ENCODE measurements at regions not wholly inside any gene's neighbourhood (a gene's known extent, or its start where the extent isn't known, plus 50 kb on each side); places are given as distances from the start of the nearest gene placed in this dataset.
"Not testable (repeated sequence)": the region's sequence is repeated elsewhere in the genome, so short reads cannot be mapped to it uniquely, and the experiment has no call there.

GRCh38 chr17:16866436-16866835 is 105.5 kb downstream of the TNFRSF13B start:
- H3K27ac ChIP-seq = no peak overlapping the region
- DNase-seq (ENCODE audit: low spot score) = no peak
- TF ChIP-seq, protein P1, sequence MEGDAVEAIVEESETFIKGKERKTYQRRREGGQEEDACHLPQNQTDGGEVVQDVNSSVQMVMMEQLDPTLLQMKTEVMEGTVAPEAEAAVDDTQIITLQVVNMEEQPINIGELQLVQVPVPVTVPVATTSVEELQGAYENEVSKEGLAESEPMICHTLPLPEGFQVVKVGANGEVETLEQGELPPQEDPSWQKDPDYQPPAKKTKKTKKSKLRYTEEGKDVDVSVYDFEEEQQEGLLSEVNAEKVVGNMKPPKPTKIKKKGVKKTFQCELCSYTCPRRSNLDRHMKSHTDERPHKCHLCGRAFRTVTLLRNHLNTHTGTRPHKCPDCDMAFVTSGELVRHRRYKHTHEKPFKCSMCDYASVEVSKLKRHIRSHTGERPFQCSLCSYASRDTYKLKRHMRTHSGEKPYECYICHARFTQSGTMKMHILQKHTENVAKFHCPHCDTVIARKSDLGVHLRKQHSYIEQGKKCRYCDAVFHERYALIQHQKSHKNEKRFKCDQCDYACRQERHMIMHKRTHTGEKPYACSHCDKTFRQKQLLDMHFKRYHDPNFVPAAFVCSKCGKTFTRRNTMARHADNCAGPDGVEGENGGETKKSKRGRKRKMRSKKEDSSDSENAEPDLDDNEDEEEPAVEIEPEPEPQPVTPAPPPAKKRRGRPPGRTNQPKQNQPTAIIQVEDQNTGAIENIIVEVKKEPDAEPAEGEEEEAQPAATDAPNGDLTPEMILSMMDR (conservative IDR thresholded peaks at IDR 0.05; ENCODE audit: low read depth) = no peak
- CTCF ChIA-PET = no interaction called here
- POLR2A ChIA-PET (ENCODE audit: low non-redundant PET) = no interaction called here

GRCh38 chr17:16865704-16866103 is 106.2 kb downstream of the TNFRSF13B start:
- POLR2A ChIA-PET (ENCODE audit: low non-redundant PET); DNase-seq (ENCODE audit: low spot score); H3K27ac ChIP-seq; CTCF ChIA-PET: not testable (repeated sequence)

- CTCF ChIA-PET; H3K27ac ChIP-seq; DNase-seq (ENCODE audit: low spot score); POLR2A ChIA-PET (ENCODE audit: low non-redundant PET): not testable (repeated sequence)
Measured at GRCh38 chr17:16865077-16865613, 106.8 kb downstream of the TNFRSF13B start.

DNA sequence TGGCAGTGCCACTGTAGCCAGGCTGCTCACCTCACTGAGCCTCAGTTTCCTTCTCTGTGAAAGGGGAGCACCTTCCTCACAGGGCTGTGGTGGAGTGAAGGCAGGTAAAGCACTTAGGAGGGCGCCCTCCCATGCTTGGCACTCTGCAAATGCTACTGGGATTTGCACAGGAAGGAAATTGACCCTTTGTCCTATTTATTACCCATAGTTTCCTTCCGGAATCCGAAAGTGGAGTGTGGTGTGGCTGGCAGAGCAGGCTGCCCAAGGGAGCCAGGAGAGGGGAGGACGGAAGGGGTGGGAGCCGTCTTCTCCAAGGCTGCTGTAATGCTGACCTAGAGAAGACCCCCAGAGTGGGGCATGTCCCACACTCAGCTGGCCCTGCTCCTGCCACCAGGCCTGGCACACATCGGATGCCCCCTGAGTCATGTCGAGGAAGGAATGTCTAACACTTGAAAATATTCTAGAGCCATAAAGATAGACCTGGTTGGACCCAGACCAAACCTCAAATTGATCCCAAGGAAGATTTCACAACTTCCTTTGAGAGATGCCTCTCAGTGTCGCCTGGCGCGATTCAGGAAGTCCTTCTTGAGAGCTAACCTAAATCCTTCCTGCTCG is 107.3 kb downstream of the TNFRSF13B start:
- POLR2A ChIA-PET (ENCODE audit: low non-redundant PET); DNase-seq (ENCODE audit: low spot score); H3K27ac ChIP-seq; CTCF ChIA-PET: not testable (repeated sequence)

DNA sequence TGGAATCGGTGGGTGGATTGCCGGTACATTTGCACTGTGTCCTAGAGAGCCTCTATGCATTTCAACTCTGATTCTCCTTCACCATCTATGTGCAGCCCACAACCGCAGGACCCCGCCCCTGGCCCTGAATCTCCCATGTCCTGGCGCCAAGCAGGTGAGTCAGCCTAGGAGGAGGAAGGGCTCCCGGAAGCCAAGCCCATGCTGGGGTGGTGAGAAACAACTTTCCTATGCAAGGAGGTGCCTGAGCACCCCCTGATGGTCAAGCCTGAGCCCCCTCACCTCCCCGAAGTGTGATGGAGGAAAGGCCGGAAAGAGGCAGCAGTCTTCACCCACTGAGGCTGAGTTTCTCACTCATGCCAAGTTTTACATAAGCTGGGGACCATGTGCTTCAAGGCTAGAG is 110.8 kb downstream of the TNFRSF13B start:
- CTCF ChIA-PET; POLR2A ChIA-PET (ENCODE audit: low non-redundant PET): not testable (repeated sequence)
- peak overlapping the region; percentile 43 for H3K27ac ChIP-seq
- TF ChIP-seq, protein P1 (conservative IDR thresholded peaks at IDR 0.05; ENCODE audit: low read depth) = peak; percentile 17; the same call in 1 of the 2 replicates
- peak; percentile 45 for DNase-seq (ENCODE audit: low spot score)

DNA sequence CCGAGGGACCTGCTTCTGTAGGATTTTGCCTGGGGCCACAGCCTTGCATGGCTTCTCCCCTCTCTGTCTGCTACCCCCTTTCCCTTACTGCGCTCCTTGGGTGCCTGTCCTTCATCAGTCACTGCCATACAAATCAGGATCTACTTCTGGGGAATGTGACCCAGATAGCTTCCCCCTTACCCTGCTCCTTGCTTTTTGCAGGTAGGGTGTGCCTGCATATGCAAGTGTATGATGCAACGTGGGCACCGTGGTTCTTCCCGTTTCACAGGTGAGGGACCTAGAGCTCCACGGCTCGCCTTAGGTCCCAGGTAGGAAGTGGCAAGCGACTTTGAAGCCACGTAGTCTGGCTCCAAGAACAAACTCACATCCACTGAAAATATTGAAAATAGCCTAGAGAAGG is 111.5 kb downstream of the TNFRSF13B start:
- peak overlapping the region; percentile 43 for H3K27ac ChIP-seq
- POLR2A ChIA-PET (ENCODE audit: low non-redundant PET) = not testable (repeated sequence)

DNA sequence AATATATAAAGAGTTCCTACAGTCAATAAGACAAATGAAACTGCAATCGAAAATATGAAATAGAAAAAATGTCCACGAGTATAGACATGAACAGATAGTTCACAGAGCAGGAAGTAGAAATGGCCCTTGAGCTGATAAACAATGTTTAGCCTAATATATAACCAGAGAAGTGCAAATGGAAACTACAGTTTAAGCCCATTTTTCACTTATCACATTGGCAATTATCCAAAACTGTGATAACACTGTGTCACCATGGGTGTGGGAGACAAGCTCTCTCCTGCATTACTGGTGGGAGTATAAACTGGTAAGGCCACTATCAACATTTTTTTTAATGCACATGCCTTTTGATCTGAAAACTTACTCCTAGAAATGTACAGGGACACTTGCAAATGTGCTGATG is 112.4 kb downstream of the TNFRSF13B start:
- POLR2A ChIA-PET (ENCODE audit: low non-redundant PET); CTCF ChIA-PET: not testable (repeated sequence)

More for the DNA sequence above, 111.5 kb downstream of the TNFRSF13B start:
- DNase-seq (ENCODE audit: low spot score); CTCF ChIA-PET: not testable (repeated sequence)

GRCh38 chr17:16857746-16858145 is 114.2 kb downstream of the TNFRSF13B start:
- DNase-seq (ENCODE audit: low spot score); POLR2A ChIA-PET (ENCODE audit: low non-redundant PET); CTCF ChIA-PET; H3K27ac ChIP-seq: not testable (repeated sequence)

More for the DNA sequence above, 112.4 kb downstream of the TNFRSF13B start:
- not testable (repeated sequence) for H3K27ac ChIP-seq; DNase-seq (ENCODE audit: low spot score)

- H3K27ac ChIP-seq; CTCF ChIA-PET; POLR2A ChIA-PET (ENCODE audit: low non-redundant PET); DNase-seq (ENCODE audit: low spot score): not testable (repeated sequence)
Measured at GRCh38 chr17:16856846-16857245, 115.1 kb downstream of the TNFRSF13B start.

GRCh38 chr17:16856171-16856570 is 115.7 kb downstream of the TNFRSF13B start:
- POLR2A ChIA-PET (ENCODE audit: low non-redundant PET); DNase-seq (ENCODE audit: low spot score); CTCF ChIA-PET; H3K27ac ChIP-seq: not testable (repeated sequence)

DNA sequence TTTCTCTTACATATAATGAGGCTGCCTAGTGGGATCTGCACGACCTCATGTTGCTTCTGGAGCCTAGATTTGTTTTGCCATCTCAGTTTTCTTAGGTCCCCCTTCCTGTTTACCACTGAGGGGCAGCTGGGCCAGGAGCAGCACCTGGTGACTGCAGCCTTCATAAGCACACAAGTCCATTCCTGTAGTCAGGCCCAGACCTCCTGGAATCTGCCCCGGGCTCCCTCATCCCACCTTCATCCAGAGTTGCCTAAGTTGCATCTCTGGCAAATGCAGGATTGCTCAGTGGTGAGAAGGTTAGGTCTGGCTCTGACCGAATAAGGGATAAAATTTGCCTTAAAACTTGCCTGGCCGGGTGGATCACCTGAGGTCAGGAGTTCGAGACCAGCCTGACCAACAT is 117.3 kb downstream of the TNFRSF13B start:
- DNase-seq (ENCODE audit: low spot score); CTCF ChIA-PET; H3K27ac ChIP-seq; POLR2A ChIA-PET (ENCODE audit: low non-redundant PET): not testable (repeated sequence)

Measured in RWPE1 (cell line).